IMR-90 (cell line): ENCODE measurements at regions not wholly inside any gene's neighbourhood (a gene's known extent, or its start where the extent isn't known, plus 50 kb on each side); places are given as distances from the start of the nearest gene placed in this dataset.

ENCODE experiments used
- ATAC-seq: fragments of 200-7000 bp; cut with Tn5 transposase; 2 replicates; pipeline ENCODE4 v1.9.1; 2020; ENCODE audit warnings: low read depth, mild to moderate bottlenecking, moderate library complexity
- BruUV-seq: library from RNA; stranded (reverse); fragments of 400-500 nt; replicated peaks from 2 replicates; lab custom pipeline; 2021; lab: Mats Ljungman, UMichigan
- CTCF ChIA-PET: fragments of 300-600 bp; formaldehyde crosslinking; extraction: SDS; loops from one replicate; lab custom pipeline; 2021; ENCODE audit warnings: antibody characterized with exemption; lab: Yijun Ruan, JAX
- POLR2A ChIA-PET: fragments of 300-600 bp; sonication (Branson Sonifier 250); formaldehyde crosslinking; loops from one replicate; lab custom pipeline; 2022; ENCODE audit warnings: antibody characterized with exemption; ENCODE audit not compliant: unreplicated experiment; lab: Charles Lee
- DNase-seq: peaks from one replicate; pipeline ENCODE4 v3.0.0; 2013
- H2AFZ ChIP-seq: replicated peaks from 2 replicates; pipeline ENCODE3; 2013; ENCODE audit warnings: low read length, mild to moderate bottlenecking; ENCODE audit not compliant: poor library complexity
- H2AK5ac ChIP-seq: 2 replicates; pipeline ENCODE4 v1.6.1; 2013; ENCODE audit warnings: low read depth, low read length, inconsistent platforms
- H2AK9ac ChIP-seq: replicated peaks from 2 replicates; pipeline ENCODE3; 2013; ENCODE audit warnings: mild to moderate bottlenecking, low read depth, low read length, moderate library complexity; ENCODE audit not compliant: poor library complexity
- H2BK120ac ChIP-seq: 2 replicates; pipeline ENCODE4 v1.6.1; 2013; ENCODE audit warnings: low read depth, low read length, inconsistent platforms
- H2BK15ac ChIP-seq: 3 replicates; pipeline ENCODE4 v1.6.1; 2013; ENCODE audit warnings: low read depth, low read length, inconsistent platforms
- H2BK20ac ChIP-seq: 2 replicates; pipeline ENCODE4 v1.6.1; 2013; ENCODE audit warnings: low read depth, mild to moderate bottlenecking, inconsistent platforms, low read length, moderate library complexity
- H2BK5ac ChIP-seq: 2 replicates; pipeline ENCODE4 v1.6.1; 2013; ENCODE audit warnings: mild to moderate bottlenecking, low read depth, low read length, inconsistent platforms; ENCODE audit not compliant: poor library complexity, severe bottlenecking
- H3K14ac ChIP-seq: replicated peaks from 2 replicates; pipeline ENCODE4 v1.6.1; 2013; ENCODE audit warnings: low read depth, low read length, inconsistent platforms
- H3K18ac ChIP-seq: 2 replicates; pipeline ENCODE4 v1.6.1; 2013; ENCODE audit warnings: low read depth, low read length, control low read depth
- H3K23ac ChIP-seq: 2 replicates; pipeline ENCODE4 v1.6.1; 2013; ENCODE audit warnings: low read depth, low read length, inconsistent platforms
- H3K27ac ChIP-seq: 2 replicates; pipeline ENCODE4 v1.5.1; 2013; ENCODE audit warnings: mild to moderate bottlenecking, control low read depth, low read length; ENCODE audit not compliant: insufficient read depth
- H3K27me3 ChIP-seq: 2 replicates; pipeline ENCODE4 v1.6.1; 2013; ENCODE audit warnings: low read length; ENCODE audit not compliant: control insufficient read depth, insufficient read depth
- H3K36me3 ChIP-seq: 2 replicates; pipeline ENCODE4 v1.6.1; 2013; ENCODE audit warnings: low read length, mixed read lengths; ENCODE audit not compliant: control insufficient read depth, insufficient read depth
- H3K4ac ChIP-seq: 2 replicates; pipeline ENCODE4 v1.6.1; 2013; ENCODE audit warnings: low read depth, low read length, inconsistent platforms
- H3K4me1 ChIP-seq: 2 replicates; pipeline ENCODE4 v1.6.1; 2013; ENCODE audit warnings: low read length, mixed read lengths; ENCODE audit not compliant: control insufficient read depth, insufficient read depth
- H3K4me2 ChIP-seq: 2 replicates; pipeline ENCODE4 v1.6.1; 2013; ENCODE audit warnings: low read depth, mild to moderate bottlenecking, control low read depth, low read length, moderate library complexity
- H3K4me3 ChIP-seq: 2 replicates; pipeline ENCODE4 v1.5.1; 2013; ENCODE audit warnings: low read depth, mild to moderate bottlenecking, control low read depth, low read length, moderate library complexity; ENCODE audit not compliant: insufficient read depth
- H3K56ac ChIP-seq: 2 replicates; pipeline ENCODE4 v1.6.1; 2013; ENCODE audit warnings: low read length, inconsistent platforms; ENCODE audit not compliant: insufficient read depth; ENCODE audit errors: extremely low read depth
- H3K79me1 ChIP-seq, 2 experiments: 2 replicates each; pipeline ENCODE4 v1.6.1; 2013; ENCODE audit warnings: low read length in 2 of 2, inconsistent platforms in 1 of 2, low read depth in 1 of 2
- H3K9ac ChIP-seq: 2 replicates; pipeline ENCODE4 v1.6.1; 2013; ENCODE audit warnings: low read depth, low read length, control low read depth
- H3K9me1 ChIP-seq: 2 replicates; pipeline ENCODE4 v1.6.1; 2013; ENCODE audit warnings: low read length, inconsistent platforms; ENCODE audit not compliant: insufficient read depth
- H3K9me3 ChIP-seq: 2 replicates; pipeline ENCODE4 v1.6.1; 2013; ENCODE audit warnings: low read length; ENCODE audit not compliant: control insufficient read depth, insufficient read depth
- H4K20me1 ChIP-seq: 2 replicates; pipeline ENCODE4 v1.6.1; 2013; ENCODE audit warnings: low read length, inconsistent platforms; ENCODE audit not compliant: insufficient read depth
- H4K5ac ChIP-seq: 2 replicates; pipeline ENCODE4 v1.6.1; 2013; ENCODE audit warnings: mild to moderate bottlenecking, low read depth, low read length, control low read depth
- H4K8ac ChIP-seq, 2 experiments: 2 replicates each; pipeline ENCODE4 v1.6.1; 2013; ENCODE audit warnings: low read depth in 2 of 2, low read length in 2 of 2, control low read depth in 1 of 2, inconsistent platforms in 1 of 2
- H4K91ac ChIP-seq: 2 replicates; pipeline ENCODE4 v1.6.1; 2013; ENCODE audit warnings: low read depth, low read length, inconsistent platforms; ENCODE audit not compliant: insufficient read depth
- BHLHE40 ChIP-seq: fragments of 150-350 bp; IDR thresholded peaks from 2 replicates; pipeline ENCODE4 v1.6.1; 2016; ENCODE audit warnings: mild to moderate bottlenecking, low read depth, low read length
- CEBPB ChIP-seq: IDR thresholded peaks from 2 replicates; pipeline ENCODE4 v1.6.1; 2012; ENCODE audit warnings: low read depth, low read length, improper control_type of control experiment
- CHD1 ChIP-seq: IDR thresholded peaks from 2 replicates; pipeline ENCODE4 v1.6.1; 2012; ENCODE audit warnings: low read depth, low read length, improper control_type of control experiment
- CTCF ChIP-seq: conservative IDR thresholded peaks from 2 replicates; pipeline ENCODE4 v1.5.1; 2012; ENCODE audit warnings: mild to moderate bottlenecking, low read depth, low read length, improper control_type of control experiment
- MAFK ChIP-seq: IDR thresholded peaks from 2 replicates; pipeline ENCODE4 v1.6.1; 2012; ENCODE audit warnings: low read depth, low read length, improper control_type of control experiment
- MAZ ChIP-seq: IDR thresholded peaks from 2 replicates; pipeline ENCODE4 v1.6.1; 2012; ENCODE audit warnings: low read depth, mild to moderate bottlenecking, low read length, improper control_type of control experiment, moderate library complexity, borderline replicate concordance
- MXI1 ChIP-seq: IDR thresholded peaks from 2 replicates; pipeline ENCODE4 v1.6.1; 2012; ENCODE audit warnings: low read depth, mild to moderate bottlenecking, low read length, moderate library complexity, borderline replicate concordance
- NFE2L2 ChIP-seq: fragments of 150-350 bp; IDR thresholded peaks from 2 replicates; pipeline ENCODE4 v1.6.1; 2016; ENCODE audit warnings: low read depth, mild to moderate bottlenecking, low read length
- POLR2A ChIP-seq: IDR thresholded peaks from 2 replicates; pipeline ENCODE4 v1.6.1; 2012; ENCODE audit warnings: mild to moderate bottlenecking, low read depth, low read length
- RAD21 ChIP-seq: IDR thresholded peaks from 2 replicates; pipeline ENCODE4 v1.6.1; 2012; ENCODE audit warnings: low read length, improper control_type of control experiment
- RFX5 ChIP-seq: IDR thresholded peaks from 2 replicates; pipeline ENCODE4 v1.8.0; 2012; ENCODE audit warnings: low read depth, mild to moderate bottlenecking, low read length, moderate library complexity
- SMC3 ChIP-seq: fragments of 150-350 bp; IDR thresholded peaks from 2 replicates; pipeline ENCODE4 v1.6.1; 2016; ENCODE audit warnings: low read depth, mild to moderate bottlenecking, antibody characterized with exemption, low read length, moderate library complexity
- USF2 ChIP-seq: fragments of 150-350 bp; IDR thresholded peaks from 2 replicates; pipeline ENCODE4 v1.6.1; 2017; ENCODE audit warnings: mild to moderate bottlenecking, antibody characterized with exemption, low read length, low read depth
- WGBS, 2 experiments: methylation state at CpG; one replicate each; pipeline versions ENCODE4 v1.1.5 to v1.1.7; 2013; ENCODE audit warnings: missing lambda C conversion rate in 2 of 2; ENCODE audit not compliant: insufficient read length in 1 of 2; ENCODE audit errors: extremely low coverage in 2 of 2; 5-methylcytosine and 5-hydroxymethylcytosine counted together
- dilution Hi-C: fragments of 300-500 bp; cut with HindIII; formaldehyde crosslinking; loops from one replicate; pipeline ENCODE4 v1.14.3; 2018; ENCODE audit warnings: low sequenced_read_pairs; ENCODE audit not compliant: unreplicated experiment
- in situ Hi-C: fragments of 300-500 bp; cut with MboI; formaldehyde crosslinking; loops from 3 replicates; pipeline ENCODE4 v1.14.3; 2019; ENCODE audit warnings: low sequenced_read_pairs, inconsistent platforms, mixed read lengths
- intact Hi-C: fragments of 100-400 bp; cut with micrococcal nuclease; formaldehyde crosslinking; loops from 2 replicates; pipeline ENCODE4 v1.10.0; 2022
- TF ChIP-seq, protein P1 (sequence below): fragments of 150-350 bp; IDR thresholded peaks from 2 replicates; pipeline ENCODE4 v1.6.1; 2016; ENCODE audit warnings: low read depth, mild to moderate bottlenecking, low read length, moderate library complexity, borderline replicate concordance

GRCh38 chr4:28225050-28225449, 1364.4 kb downstream of the STIM2 start:
- ChIA-PET POLR2A (no interaction called here), CTCF (interaction anchor here (0.5 kb wide), 1 partner anchor 526 kb away, joined by 3 read pairs; no protein-coding TSS in a partner anchor)
- Histone ChIP-seq H2BK20ac (no peak overlapping the region), H3K9ac (no peak overlapping the region), H3K14ac (no peak overlapping the region), H4K91ac (no peak overlapping the region), H3K4me1 (peaks cover 7% of the 10 kb centered on the region; the same call in 1 of the 2 replicates), H3K23ac (no peak overlapping the region), H3K79me1 (no peaks in the 10 kb centered on the region), H2AFZ (no peak overlapping the region), H4K5ac (no peak overlapping the region; the same call in 1 of the 2 replicates), H3K27me3 (no peaks in the 10 kb centered on the region), H2AK9ac (no peak overlapping the region), H4K8ac (no peak overlapping the region), H3K9me3 (no peaks in the 10 kb centered on the region), H3K4me2 (no peak overlapping the region), H3K4me3 (no peak overlapping the region), H2AK5ac (no peak overlapping the region), H4K20me1 (no peaks in the 10 kb centered on the region), H3K18ac (no peak overlapping the region), H2BK120ac (no peak overlapping the region), H2BK15ac (no peak overlapping the region), H3K9me1 (no peaks in the 10 kb centered on the region), H3K27ac (no peak overlapping the region), H3K36me3 (no peaks in the 10 kb centered on the region), H2BK5ac (no peak overlapping the region), H3K4ac (no peak overlapping the region), H3K56ac (no peak overlapping the region)
- TF ChIP-seq MAFK (no peak), MXI1 (no peak), CHD1 (no peak), CTCF (peak; percentile 55), SMC3 (peak; percentile 56), MAZ (no peak), CEBPB (no peak), BHLHE40 (no peak), RAD21 (peak; percentile 78), RFX5 (no peak), USF2 (no peak), NFE2L2 (no peak), POLR2A (no peak)
- TF ChIP-seq, protein P1, sequence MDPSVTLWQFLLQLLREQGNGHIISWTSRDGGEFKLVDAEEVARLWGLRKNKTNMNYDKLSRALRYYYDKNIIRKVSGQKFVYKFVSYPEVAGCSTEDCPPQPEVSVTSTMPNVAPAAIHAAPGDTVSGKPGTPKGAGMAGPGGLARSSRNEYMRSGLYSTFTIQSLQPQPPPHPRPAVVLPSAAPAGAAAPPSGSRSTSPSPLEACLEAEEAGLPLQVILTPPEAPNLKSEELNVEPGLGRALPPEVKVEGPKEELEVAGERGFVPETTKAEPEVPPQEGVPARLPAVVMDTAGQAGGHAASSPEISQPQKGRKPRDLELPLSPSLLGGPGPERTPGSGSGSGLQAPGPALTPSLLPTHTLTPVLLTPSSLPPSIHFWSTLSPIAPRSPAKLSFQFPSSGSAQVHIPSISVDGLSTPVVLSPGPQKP = no peak
- intact Hi-C loops (no loop called here), in situ Hi-C loops (no loop called here), dilution Hi-C loops (no loop called here)
- ATAC-seq = peak; percentile 55
- WGBS, 2 experiments = no CpG with 5 or more reads among the region's 2 CpGs
- no TSS peak for BruUV-seq
- DNase-seq = peak; percentile 67
